Gastroesophageal sphincter (tissue), 3 donors: ENCODE measurements at regions not wholly inside any gene's neighbourhood (a gene's known extent, or its start where the extent isn't known, plus 50 kb on each side); places are given as distances from the start of the nearest gene placed in this dataset.

Source experiments
- POLR2A ChIP-seq, 2 donors: fragments of 450-650 bp; IDR thresholded peaks; one replicate each; pipeline ENCODE4 v1.6.1; 2017; ENCODE audit warnings: antibody characterized with exemption in 2 of 2, mild to moderate bottlenecking in 2 of 2, moderate library complexity in 1 of 2
- POLR2AphosphoS5 ChIP-seq: sonication (generic); formaldehyde crosslinking; IDR thresholded peaks from one replicate; pipeline ENCODE4 v1.6.1; 2017; ENCODE audit warnings: antibody characterized with exemption
- TF ChIP-seq, protein P1 (sequence below), 4 experiments: fragments of 200-600 bp in 2 of 4; fragments of 450-650 bp in 2 of 4; sonication (generic) in 1 of 4; IDR thresholded peaks; one replicate each; pipeline ENCODE4 v1.5.1; 2017 to 2019; ENCODE audit warnings: antibody characterized with exemption in 4 of 4, mild to moderate bottlenecking in 2 of 4, moderate library complexity in 2 of 4

DNA sequence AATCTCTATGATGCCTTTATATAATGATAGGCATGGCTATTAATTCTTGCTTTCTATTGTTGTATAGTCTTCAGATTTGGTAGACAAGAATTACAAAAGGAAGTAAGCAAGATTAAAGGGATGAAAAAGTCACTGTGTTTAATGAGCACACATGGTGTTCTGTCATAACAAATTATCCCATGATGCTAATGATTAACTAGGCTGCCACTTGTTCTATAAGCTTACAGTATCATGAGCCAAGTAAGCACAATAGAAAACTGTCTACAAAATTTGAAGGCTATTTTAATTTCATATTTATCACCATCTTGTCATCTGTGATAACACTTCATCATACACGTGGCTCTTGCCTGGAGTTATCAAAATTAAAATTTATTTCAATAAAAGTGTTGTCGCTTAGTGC lies 466.7 kb downstream of the GASK1B start:
- TF ChIP-seq POLR2AphosphoS5 (no peak), POLR2A (IDR thresholded peaks at IDR 0.05) (no peak)
- TF ChIP-seq, protein P1, sequence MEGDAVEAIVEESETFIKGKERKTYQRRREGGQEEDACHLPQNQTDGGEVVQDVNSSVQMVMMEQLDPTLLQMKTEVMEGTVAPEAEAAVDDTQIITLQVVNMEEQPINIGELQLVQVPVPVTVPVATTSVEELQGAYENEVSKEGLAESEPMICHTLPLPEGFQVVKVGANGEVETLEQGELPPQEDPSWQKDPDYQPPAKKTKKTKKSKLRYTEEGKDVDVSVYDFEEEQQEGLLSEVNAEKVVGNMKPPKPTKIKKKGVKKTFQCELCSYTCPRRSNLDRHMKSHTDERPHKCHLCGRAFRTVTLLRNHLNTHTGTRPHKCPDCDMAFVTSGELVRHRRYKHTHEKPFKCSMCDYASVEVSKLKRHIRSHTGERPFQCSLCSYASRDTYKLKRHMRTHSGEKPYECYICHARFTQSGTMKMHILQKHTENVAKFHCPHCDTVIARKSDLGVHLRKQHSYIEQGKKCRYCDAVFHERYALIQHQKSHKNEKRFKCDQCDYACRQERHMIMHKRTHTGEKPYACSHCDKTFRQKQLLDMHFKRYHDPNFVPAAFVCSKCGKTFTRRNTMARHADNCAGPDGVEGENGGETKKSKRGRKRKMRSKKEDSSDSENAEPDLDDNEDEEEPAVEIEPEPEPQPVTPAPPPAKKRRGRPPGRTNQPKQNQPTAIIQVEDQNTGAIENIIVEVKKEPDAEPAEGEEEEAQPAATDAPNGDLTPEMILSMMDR (IDR thresholded peaks at IDR 0.05): no peak
